Hepatocyte (in vitro differentiated cells): ENCODE measurements at regions not wholly inside any gene's neighbourhood (a gene's known extent, or its start where the extent isn't known, plus 50 kb on each side); places are given as distances from the start of the nearest gene placed in this dataset.

ENCODE experiments used
- DNase-seq: peaks from one replicate; pipeline ENCODE4 v3.0.0-alpha.2; 2016; ENCODE audit warnings: low spot score
- H2AFZ ChIP-seq: fragments of 200-600 bp; sonication (generic); 2 replicates; pipeline ENCODE4 v1.6.0; 2016; ENCODE audit warnings: antibody characterized with exemption, mild to moderate bottlenecking
- H3K27ac ChIP-seq: fragments of 200-600 bp; sonication (generic); 2 replicates; pipeline ENCODE4 v1.5.1; 2016; ENCODE audit warnings: mild to moderate bottlenecking
- H3K27me3 ChIP-seq: fragments of 200-600 bp; sonication (generic); 2 replicates; pipeline ENCODE4 v1.6.1; 2016
- H3K36me3 ChIP-seq: fragments of 200-600 bp; sonication (generic); replicated peaks from 2 replicates; pipeline ENCODE4 v1.5.1; 2016; ENCODE audit warnings: low read depth; ENCODE audit not compliant: insufficient read depth
- H3K4me1 ChIP-seq: fragments of 200-600 bp; sonication (generic); 2 replicates; pipeline ENCODE4 v1.5.1; 2016; ENCODE audit warnings: mild to moderate bottlenecking, moderate library complexity; ENCODE audit not compliant: insufficient read depth
- H3K4me2 ChIP-seq: fragments of 200-600 bp; sonication (generic); 2 replicates; pipeline ENCODE4 v1.6.0; 2016
- H3K4me3 ChIP-seq: fragments of 200-600 bp; sonication (generic); 2 replicates; pipeline ENCODE4 v1.5.1; 2016; ENCODE audit warnings: mild to moderate bottlenecking
- H3K79me2 ChIP-seq: fragments of 200-600 bp; sonication (generic); 2 replicates; pipeline ENCODE4 v1.6.0; 2017; ENCODE audit warnings: mild to moderate bottlenecking
- H3K9me2 ChIP-seq: fragments of 200-600 bp; sonication (generic); replicated peaks from 2 replicates; pipeline ENCODE4 v1.6.0; 2017; ENCODE audit warnings: mild to moderate bottlenecking; ENCODE audit not compliant: insufficient read depth
- H3K9me3 ChIP-seq: fragments of 200-600 bp; sonication (generic); 2 replicates; pipeline ENCODE4 v1.5.1; 2016; ENCODE audit warnings: low read depth, mild to moderate bottlenecking
- H4K20me1 ChIP-seq: fragments of 200-600 bp; sonication (generic); 2 replicates; pipeline ENCODE4 v1.6.0; 2016; ENCODE audit warnings: mild to moderate bottlenecking; ENCODE audit not compliant: insufficient read depth, poor library complexity, severe bottlenecking
- CTCF ChIP-seq: fragments of 200-600 bp; sonication (generic); IDR thresholded peaks from 2 replicates; pipeline ENCODE4 v1.5.1; 2016; ENCODE audit warnings: antibody characterized with exemption, mild to moderate bottlenecking; ENCODE audit not compliant: poor library complexity
- EZH2 ChIP-seq: fragments of 200-600 bp; sonication (generic); IDR thresholded peaks from 2 replicates; pipeline ENCODE4 v1.6.1; 2016; ENCODE audit warnings: antibody characterized with exemption, mild to moderate bottlenecking, borderline replicate concordance
- EZH2phosphoT487 ChIP-seq: fragments of 200-600 bp; sonication (generic); IDR thresholded peaks from one replicate; pipeline ENCODE4 v1.6.1; 2018; ENCODE audit warnings: antibody characterized with exemption, mild to moderate bottlenecking, low read depth, moderate library complexity; ENCODE audit not compliant: unreplicated experiment, severe bottlenecking
- WGBS: methylation state at CpG from one replicate; pipeline ENCODE4 v1.1.6; 2016; ENCODE audit warnings: low lambda C conversion rate; ENCODE audit errors: missing lambda C conversion rate; 5-methylcytosine and 5-hydroxymethylcytosine counted together

- no peaks in the 10 kb centered on the region for H4K20me1 ChIP-seq
- TF ChIP-seq EZH2 (no peak), CTCF (no peak), EZH2phosphoT487 (no peak)
- H2AFZ ChIP-seq: no peak overlapping the region
Measured at GRCh38 chr7:46385662-46386309, 464.7 kb upstream of the IGFBP3 start.

DNA sequence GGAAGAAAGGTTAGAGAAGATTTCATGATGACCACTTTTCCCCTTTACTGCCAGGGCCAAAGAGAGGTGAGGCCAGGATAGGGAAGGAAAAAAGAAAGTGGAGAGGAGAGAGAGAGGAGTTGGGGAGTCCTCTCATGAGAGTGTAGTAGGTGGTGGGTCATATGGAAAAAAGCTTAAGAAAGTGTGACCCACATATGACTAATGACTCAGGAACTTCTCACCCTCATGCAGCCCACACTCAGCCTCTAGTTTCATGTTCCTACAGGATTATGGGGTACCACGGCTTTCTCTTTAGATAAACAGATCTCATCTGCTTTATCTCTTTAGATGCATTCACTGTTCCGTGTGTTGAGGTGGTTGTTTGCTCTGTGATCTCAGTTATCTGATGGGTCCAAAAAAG, 462.5 kb upstream of the IGFBP3 start:
- no peaks in the 10 kb centered on the region for H4K20me1 ChIP-seq
- no peaks in the 10 kb centered on the region for H3K79me2 ChIP-seq
- H3K36me3 ChIP-seq: no peaks in the 10 kb centered on the region
- H3K4me3 ChIP-seq: no peak overlapping the region
- no peak for TF ChIP-seq EZH2phosphoT487
- TF ChIP-seq EZH2: no peak
- no peak overlapping the region for H3K4me2 ChIP-seq
- H3K9me2 ChIP-seq: no peaks in the 10 kb centered on the region
- H2AFZ ChIP-seq: peak overlapping the region; percentile 17
- no peaks in the 10 kb centered on the region for H3K27me3 ChIP-seq
- H3K9me3 ChIP-seq: no peaks in the 10 kb centered on the region
- no peak for DNase-seq
- no peaks in the 10 kb centered on the region for H3K4me1 ChIP-seq
- H3K27ac ChIP-seq: peak overlapping the region; percentile 63
- 27% methylated on average over 2 of the region's 2 CpGs for WGBS

More at GRCh38 chr7:46385662-46386309, 464.7 kb upstream of the IGFBP3 start:
- Histone ChIP-seq H3K4me3 (no peak overlapping the region), H3K4me1 (peaks cover 4% of the 10 kb centered on the region), H3K9me3 (no peaks in the 10 kb centered on the region), H3K9me2 (no peaks in the 10 kb centered on the region), H3K27ac (peak overlapping the region; percentile 3), H3K4me2 (no peak overlapping the region), H3K27me3 (no peaks in the 10 kb centered on the region), H3K36me3 (no peaks in the 10 kb centered on the region), H3K79me2 (no peaks in the 10 kb centered on the region)
- no peak for DNase-seq

DNA sequence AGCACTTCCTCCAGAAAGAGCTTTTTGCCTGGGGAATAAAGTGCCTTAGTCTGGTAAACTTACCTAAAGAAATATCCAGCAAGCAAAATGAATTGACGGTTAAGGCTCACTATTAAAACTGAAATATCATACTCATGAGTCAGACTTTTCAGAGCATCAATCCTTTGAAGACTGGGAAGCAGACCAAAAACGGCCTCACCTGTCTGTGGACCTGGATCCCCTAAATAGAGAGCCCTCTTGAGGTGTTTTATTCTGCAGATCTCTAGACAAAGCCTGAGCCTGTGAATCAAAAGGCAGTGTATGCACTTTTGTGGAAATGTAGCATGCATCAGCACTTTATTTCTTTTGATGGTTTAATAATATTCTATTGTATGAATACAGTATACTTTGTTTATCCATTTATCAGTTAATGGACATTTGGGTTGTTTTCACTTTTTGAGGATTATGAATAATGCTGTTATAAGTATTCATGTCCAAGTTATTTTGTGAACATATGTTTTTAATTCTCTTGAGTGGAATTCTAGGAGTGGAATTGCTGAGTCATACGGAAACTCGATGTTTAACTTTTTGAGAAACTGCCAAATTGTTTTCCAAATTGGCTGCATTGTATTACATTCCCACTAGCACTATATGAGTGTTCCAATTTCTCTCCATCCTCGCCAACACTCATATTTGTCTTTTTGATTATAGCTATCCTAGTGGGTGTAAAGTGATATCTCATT, 449.0 kb upstream of the IGFBP3 start:
- H3K27ac ChIP-seq: peak overlapping the region; percentile 19
- no peaks in the 10 kb centered on the region for H3K4me1 ChIP-seq
- no peak overlapping the region for H2AFZ ChIP-seq
- 56% methylated on average over 5 of the region's 5 CpGs for WGBS
- no peak overlapping the region for H3K4me2 ChIP-seq
- TF ChIP-seq EZH2: no peak
- no peak for TF ChIP-seq CTCF
- TF ChIP-seq EZH2phosphoT487: no peak
- no peaks in the 10 kb centered on the region for H3K27me3 ChIP-seq
- no peak overlapping the region for H3K4me3 ChIP-seq
- peak; percentile 22 for DNase-seq
- no peaks in the 10 kb centered on the region for H3K9me2 ChIP-seq
- no peaks in the 10 kb centered on the region for H3K79me2 ChIP-seq
- H3K9me3 ChIP-seq: no peaks in the 10 kb centered on the region
- no peaks in the 10 kb centered on the region for H3K36me3 ChIP-seq
- H4K20me1 ChIP-seq: no peaks in the 10 kb centered on the region

DNA sequence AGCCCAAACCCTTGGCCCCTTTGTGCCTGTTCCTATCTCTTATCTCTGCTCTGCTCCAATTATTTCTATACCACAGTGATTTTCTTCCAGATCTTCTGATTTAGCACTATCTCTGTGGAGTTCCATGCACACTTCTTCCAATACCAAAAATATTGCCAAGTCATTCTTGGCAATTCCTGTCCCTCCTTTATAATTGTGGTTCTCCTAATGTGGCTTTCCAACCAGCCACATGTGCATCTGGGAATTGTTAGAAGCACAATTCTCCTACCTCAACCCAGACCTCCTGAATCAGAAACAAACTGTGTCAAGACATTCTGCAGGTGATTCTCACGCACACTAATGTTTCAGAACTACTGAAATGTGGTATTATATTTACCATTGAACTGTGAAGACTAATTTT, 447.8 kb upstream of the IGFBP3 start:
- no peak overlapping the region for H2AFZ ChIP-seq
- no peak overlapping the region for H3K27ac ChIP-seq
- no peak overlapping the region for H3K4me3 ChIP-seq
- TF ChIP-seq EZH2phosphoT487: no peak
- TF ChIP-seq EZH2: no peak
- TF ChIP-seq CTCF: no peak
- no peaks in the 10 kb centered on the region for H3K27me3 ChIP-seq
- H4K20me1 ChIP-seq: no peaks in the 10 kb centered on the region
- H3K4me2 ChIP-seq: no peak overlapping the region
- 95% methylated on average over 1 of the region's 1 CpG for WGBS
- H3K79me2 ChIP-seq: no peaks in the 10 kb centered on the region
- peaks cover 4% of the 10 kb centered on the region for H3K4me1 ChIP-seq
- no peaks in the 10 kb centered on the region for H3K9me2 ChIP-seq
- H3K9me3 ChIP-seq: no peaks in the 10 kb centered on the region
- H3K36me3 ChIP-seq: no peaks in the 10 kb centered on the region
- DNase-seq: no peak
